ENCODE measurements at regions not wholly inside any gene's neighbourhood (a gene's known extent, or its start where the extent isn't known, plus 50 kb on each side); places are given as distances from the start of the nearest gene placed in this dataset.

DNA sequence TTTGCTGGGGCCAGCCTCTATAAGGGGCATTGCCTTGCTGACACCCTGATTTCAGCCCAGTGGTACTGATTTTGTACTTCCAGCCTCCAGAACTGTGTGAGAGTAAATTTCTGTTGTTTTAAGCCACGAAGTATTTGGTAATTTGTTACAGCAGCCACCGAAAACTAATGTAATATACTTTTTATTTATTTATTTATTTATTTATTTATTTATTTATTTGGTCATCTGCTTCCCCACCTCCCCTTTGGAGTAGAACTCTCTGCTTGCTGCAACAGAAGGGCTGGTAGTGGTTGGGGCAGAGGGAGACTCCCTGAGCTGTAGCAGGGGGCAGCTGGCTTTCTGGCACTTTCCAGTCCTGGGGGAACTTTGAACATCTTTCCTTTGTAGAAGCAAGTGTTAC lies 128.4 kb upstream of the RAG2 start:
- DNase-seq (ENCODE audit: low read depth) = no peak

DNA sequence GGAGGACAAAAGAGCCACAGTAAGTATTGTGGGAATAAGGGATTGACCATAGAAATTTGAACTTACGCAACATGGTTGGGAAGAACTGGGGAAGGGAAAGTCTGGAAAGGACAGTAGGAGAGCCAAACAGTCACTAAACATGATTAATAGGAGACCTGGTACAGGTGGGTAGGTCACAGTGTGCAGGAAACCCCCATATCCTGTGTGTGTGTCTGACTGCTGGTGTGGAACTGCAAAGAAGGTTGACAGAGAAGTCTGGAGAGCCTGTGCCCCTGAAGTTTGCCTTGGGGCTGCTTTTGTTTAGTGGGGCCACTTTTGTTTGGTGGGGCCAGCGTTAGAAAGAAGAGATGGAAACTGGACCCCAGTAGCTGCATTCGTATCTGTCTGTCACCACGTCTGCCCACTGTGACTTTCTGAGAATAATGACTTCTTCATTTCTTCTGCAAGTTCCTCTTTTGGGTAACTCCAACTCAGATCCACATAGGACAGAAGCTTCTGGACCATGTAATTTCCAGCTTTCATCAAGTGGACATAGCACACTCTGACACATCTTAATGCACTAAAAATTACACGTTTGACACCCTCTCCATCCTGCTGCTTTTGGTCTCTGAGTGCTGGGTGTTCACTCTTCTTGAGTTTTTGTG lies 126.8 kb upstream of the RAG2 start:
- DNase-seq (ENCODE audit: low read depth) = no peak

DNA sequence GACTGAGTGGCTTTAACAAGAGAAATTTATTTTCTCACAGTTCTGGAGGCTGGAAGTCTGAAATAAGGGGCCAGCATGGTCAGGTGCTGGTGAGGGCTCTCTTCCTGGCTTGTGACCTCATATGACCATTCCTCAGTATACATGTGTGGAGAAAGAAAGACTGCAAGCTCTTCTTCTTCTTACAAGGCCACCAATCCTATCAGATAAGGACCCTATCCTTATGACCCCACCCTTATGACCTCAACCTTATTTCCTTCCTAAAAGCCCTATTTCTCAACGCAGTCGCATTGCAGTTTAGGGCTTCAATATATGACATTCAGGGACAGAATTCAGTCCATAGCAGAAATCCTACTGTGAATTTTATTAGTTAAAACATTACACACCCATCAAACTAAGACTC lies 124.4 kb upstream of the RAG2 start:
- no peak for DNase-seq (ENCODE audit: low read depth)

DNA sequence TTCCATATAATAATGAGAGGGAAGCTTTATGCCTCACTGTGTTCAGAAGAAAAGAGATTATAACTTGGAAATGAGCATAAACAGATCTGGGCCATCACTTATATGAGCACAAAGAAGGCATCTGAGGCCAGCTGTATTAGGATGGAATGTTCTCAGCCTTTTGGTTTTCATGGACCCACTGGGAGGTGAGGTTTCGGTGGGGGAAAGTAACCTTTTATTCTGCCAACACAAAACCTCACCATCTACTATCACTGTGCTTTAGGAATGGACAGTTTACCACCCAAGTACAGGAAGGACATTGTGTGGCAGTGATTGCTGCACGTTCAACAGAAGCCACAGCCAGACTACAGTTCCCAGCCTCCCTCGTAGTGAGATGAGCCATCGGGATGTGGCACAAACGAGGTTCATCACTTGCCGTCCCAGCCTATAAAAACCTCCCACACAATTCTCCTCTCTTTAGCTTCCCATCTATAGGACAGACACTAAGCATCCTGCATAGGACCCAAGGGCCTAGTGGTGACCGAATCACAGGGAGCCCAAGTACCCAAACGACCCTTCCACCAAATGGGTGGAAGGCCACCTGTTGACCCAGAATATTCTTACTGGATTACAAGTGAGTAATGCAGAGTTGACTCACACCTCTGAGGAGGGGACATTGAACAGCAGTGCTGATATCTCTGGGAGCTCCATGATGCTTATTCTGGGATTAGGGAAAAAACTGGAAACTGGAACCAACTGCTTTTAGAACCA lies 121.5 kb upstream of the RAG2 start:
- no peak for DNase-seq (ENCODE audit: low read depth)

DNA sequence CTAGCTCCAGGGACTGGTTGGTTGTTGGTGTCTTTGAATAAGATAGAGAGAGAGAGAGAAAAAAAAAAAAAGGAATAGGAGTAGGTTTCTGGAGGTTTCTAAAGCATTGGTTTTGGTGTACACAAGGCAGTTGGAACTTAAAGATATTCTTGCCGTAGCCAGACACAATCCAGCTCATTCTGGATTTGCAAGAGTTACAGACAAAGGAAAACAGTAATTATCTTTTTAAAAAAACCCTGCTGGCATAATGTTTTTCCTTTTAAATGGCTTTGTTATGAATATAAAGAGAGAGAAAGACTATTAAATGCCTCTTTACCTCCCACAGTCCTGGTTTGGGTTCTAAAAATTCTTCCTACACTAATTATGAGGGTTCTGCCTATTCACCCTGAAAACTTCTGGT lies 120.4 kb upstream of the RAG2 start:
- no peak for DNase-seq (ENCODE audit: low read depth)

DNA sequence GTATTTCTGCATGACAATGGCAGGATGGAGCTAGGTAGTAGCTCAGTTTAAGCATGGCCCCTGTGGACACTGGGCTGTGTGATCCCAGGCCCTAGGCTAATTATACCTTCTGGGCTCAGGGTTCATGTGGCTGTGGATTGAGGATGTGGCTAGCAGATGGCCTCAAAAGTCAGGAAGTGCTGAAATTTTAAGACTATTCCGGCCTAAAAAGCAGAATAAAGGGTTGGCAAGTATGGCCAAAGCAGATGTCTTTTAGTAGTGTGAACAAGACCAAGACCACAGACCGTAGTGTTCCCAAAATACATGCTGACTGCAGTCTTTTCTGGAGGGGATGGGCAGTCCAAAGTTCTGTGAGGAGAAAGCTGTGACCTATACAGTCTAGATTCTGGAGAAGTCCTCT lies 115.7 kb upstream of the RAG2 start:
- no peak for DNase-seq (ENCODE audit: low read depth)

DNA sequence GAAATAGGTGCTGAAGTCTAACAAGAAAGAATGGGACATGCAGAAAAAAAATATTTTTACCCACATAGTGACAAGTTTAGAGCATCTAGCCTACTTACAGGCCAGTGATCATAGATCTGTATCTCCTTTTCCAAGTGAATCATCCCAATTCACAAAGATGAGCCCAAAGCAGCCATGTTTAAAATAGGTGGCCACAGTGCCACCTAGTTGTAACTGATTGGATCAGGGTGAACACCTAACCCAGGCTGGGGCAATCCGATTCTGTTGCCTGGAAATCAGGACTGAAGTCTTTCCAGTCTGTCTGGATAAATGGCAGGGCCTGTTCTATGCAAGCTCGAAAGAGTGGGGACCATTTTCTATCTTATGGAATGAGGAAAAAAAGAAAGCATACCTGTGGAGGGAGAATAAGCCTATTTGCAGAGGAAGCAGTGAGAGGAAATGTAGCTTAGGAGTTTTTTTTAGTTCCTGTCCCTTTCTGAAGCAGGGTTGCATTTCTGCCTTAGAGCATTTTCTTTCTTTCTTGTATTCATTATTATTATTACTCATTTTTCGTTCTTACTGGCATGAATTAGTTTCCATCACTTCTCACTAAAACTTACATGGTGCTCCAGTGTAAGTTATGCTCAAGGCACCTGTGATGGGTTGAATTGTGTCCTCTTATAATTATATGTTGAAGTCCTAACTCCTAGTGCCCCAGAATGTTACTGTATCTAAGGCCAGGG lies 113.2 kb upstream of the RAG2 start:
- DNase-seq (ENCODE audit: low read depth) = no peak
